Activated T-helper 9 cell treated with anti-CD3 and anti-CD28 coated beads, Interleukin-2, amount 50 U/mL, for 16 hours (primary cell): ENCODE measurements at regions not wholly inside any gene's neighbourhood (a gene's known extent, or its start where the extent isn't known, plus 50 kb on each side); places are given as distances from the start of the nearest gene placed in this dataset.

ENCODE experiments used
- DNase-seq: peaks from one replicate; pipeline ENCODE4 v3.0.0-alpha.2; 2020; ENCODE audit warnings: low read depth

DNA sequence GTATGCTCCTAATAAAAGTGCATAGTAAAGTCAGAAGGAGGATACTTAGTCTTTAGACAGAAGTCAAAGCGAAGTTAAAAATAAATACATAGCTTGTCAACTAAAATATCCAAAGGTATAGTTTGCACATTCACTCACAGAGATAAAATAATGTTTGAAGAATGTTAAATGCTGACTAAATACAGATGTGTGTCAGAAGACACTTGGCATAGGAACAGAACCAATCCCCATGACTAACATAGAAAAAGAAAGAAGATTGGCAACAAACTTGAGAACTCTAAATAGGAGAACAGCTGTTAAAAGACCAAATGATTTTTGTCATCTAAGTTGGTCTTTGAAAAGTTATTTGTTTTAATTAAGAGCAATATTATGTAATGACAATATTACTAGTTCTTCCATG, 1172.1 kb upstream of the RAG2 start:
- DNase-seq: no peak

DNA sequence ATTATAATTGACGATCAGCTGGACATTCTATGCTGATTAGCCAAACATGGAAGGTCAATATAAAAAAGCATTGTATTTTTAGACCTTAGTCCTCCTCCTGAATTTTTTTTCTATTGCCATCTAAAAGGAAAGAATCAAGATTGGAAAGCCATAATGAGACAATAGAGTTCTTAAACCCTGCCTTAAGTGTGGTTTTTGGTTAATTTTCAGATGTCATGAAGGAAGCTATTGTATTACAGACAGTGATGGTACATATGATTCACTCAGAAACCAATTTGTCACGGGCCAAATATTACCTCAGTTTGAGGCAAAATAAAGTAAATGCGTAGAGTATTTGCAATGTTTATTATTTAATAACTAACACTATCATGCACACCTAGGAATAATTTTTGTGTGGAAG, 1164.0 kb upstream of the RAG2 start:
- DNase-seq: no peak

DNA sequence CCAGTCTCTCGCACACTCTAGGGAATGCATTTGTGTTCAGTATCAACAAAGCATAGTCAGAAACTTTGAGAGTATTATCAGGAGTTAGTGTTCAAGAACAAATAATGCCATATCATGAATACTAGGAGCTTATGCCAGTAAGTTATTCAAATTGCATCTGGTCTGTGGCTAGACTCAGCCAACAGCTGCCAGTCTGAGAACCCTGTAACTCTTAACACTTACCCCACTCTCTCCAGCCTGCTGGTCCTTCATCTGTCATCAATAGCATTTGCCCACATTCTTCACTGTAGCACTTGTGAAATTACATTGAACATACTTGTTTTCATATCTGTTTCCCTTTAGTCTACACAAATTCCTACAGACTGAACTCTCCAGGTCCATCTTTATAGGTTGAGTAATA, 1157.5 kb upstream of the RAG2 start:
- no peak for DNase-seq

DNA sequence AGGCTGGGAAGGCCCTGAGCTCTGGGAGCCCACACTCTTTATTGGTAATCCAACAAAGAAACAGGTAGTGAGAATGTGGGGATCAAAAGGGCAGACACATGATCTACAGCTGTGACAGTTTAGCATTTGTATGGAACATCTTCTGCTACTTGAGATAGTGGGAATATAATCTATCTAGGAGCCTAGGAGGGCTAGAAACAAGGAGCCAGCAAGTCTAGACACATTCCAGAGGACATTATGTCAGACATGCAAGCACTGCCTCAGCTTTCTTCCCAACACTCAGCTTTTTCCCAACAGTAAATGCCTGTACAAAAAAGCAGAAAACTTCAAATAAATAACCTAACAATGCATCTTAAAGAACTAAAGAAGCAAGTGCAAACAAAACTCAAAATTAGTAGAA, 1150.6 kb upstream of the RAG2 start:
- DNase-seq: no peak

DNA sequence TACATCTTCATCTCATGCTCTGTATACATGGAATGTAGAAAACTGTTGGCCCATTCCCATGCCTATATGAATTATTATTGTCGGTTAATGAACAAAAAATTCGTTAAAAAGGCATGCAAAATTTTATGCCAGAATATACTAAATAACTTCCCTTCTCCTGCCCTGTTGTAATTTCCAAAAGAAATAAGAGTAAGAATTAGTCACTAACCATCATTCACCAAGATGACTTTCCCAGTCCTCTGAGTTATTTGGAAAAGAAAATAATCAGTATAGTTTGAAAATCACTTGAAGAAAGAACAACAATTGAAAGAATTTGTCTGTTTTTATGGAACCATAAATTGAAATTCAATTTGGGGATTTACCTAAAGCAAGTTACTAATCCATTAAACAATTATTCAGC, 1149.1 kb upstream of the RAG2 start:
- DNase-seq: no peak

DNA sequence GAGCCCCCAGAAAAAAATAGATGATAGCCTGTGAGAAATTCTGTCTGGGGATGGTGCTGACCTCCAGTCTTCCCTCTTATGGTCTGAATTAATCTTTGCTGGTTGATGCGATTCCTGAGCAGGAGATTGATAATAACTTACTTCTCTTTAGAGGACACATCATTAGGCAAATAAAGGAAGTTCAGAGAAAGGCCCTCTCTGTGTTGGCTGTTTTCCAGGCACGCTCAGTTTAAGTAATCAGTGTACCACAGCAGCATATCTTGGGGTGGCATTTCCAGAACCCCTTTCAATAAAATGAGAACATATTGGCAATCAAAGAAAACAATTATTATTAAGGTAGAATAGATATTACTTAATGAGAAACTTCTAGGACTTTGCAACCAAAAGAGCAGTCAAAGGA, 1129.3 kb upstream of the RAG2 start:
- no peak for DNase-seq

DNA sequence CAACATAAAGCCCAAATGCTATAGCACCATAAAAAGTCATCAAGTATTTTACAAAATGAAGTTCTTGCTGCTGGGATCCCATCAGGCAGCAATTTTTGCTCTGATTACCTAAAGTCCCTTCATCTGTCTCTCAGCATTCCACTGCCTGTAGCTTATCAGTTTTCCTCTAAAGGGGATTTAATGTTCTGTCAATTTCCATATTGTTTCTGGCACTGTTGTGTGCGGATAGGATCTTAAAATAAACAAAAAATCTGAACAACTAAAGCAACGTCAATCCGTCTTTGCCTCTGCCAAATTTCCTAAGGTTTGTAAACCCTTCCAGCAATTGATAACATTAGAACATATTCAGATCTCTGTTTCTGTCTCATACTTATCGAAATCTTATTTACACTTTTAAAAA, 1126.3 kb upstream of the RAG2 start:
- DNase-seq: no peak

DNA sequence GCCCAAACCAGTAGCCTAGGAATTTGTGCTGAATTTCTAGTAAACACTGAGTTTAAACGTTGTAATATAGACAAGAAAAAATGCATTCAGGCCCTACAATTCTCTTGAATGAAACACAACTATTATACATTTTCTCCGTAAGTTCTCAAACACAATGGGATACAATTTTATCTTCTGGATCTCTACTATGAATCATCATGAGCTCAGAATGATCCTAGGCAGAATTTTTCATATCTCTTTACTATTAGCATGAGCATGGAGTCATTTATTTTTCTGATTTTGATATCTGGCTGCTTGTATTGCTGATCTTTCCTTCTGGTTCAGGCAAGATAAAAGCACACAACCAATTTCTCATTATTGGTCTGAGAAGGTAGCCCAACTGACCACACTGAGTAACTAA, 1123.4 kb upstream of the RAG2 start:
- DNase-seq: no peak

DNA sequence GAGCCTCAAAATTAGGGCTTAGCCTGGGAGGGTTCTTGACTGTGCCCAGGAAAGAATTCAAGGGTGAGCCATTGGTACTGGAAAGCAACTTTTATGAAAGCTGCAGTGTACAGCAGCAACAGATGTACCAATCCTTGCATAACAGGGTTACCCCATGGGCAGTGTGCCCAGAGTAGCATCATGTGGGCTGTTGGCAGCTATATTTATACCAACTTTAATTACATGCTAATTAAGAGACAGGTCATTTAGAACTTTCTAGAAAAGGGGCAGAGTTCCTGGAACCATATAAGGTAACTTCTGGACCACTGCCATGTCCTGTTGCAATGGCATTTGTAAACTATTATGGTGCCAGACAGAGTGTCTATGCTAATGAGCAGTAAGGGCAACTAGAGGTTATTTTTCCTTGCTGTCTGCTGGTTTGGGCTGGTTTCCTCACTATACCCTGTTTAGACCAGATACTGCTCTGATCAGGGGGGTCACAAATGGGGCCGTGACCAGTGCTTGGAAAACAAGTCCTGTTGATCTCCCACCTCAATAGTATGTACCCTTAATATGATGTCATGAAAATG, 1120.5 kb upstream of the RAG2 start:
- no peak for DNase-seq

DNA sequence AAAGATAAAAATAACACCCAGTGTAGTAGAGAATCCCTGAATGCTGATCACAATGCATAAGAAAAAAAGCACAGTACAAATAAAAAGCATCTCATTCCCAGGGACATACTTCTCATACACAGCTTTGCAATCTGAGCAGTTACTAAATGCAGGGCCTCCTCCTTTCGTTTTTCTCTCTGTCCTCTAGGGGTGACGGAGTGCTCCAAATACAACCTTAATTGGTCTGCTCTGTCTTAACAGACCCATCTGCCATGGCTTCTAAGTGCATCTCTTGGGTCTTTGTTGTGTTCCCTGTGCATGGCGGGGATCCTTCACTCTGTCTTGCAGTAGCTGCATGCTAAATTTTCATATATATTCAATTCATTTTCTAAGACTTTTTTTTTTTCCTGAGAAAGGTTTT, 1114.2 kb upstream of the RAG2 start:
- DNase-seq: no peak

DNA sequence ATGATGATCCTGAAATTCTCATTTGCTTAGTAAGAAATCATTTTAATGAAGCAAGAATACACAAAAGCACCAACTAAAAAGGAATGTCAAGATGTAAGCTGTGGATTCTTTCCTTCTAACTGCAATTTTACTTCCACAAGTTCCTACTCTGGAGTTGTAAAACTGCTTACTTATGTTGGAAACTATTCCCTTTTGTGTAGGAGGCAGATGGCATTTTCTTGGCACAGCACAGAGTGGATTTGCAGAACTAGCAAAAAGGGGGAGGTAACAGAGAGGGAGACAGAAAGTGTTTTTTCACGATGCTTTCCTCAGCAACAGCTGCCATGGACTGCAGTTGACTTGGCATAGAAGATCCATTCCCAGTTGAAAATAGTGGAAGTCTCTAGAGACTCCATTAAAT, 1112.0 kb upstream of the RAG2 start:
- DNase-seq: no peak

DNA sequence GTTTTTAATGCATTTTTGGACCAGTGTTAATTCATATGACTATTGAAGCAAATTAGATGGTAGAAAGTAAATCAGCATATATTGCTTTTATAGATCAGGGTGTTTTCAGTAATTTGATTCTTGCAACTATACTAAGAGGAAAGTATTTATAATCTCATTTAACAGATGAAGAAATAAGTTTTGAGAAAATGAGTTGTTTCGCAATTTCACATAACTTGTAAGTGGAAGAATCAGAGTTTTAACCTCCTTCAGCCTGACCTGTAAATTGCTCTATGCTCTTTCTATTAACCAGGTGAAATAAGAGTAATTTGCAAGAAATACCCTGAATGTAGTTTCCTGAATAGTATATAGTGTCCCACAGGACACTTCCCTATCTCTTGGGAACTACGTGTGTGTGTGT, 1106.8 kb upstream of the RAG2 start:
- DNase-seq: no peak

DNA sequence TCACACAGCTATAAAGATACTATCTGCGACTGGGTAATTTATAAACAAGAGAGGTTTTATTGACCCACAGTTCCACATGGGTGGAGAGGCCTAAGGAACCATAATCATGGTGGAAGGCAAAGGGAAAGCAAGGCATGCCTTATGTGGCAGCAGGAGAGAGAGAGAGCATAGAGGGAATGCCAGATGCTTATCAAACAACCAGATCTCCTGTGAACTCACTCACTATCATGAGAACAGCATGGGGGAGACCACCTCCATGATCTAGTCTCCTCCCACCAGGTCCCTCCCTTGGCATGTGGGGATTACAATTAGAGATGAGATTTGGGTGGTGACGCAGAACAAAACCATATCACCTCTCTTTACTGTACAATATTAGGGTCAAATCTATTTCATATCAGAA, 1101.6 kb upstream of the RAG2 start:
- DNase-seq: no peak

DNA sequence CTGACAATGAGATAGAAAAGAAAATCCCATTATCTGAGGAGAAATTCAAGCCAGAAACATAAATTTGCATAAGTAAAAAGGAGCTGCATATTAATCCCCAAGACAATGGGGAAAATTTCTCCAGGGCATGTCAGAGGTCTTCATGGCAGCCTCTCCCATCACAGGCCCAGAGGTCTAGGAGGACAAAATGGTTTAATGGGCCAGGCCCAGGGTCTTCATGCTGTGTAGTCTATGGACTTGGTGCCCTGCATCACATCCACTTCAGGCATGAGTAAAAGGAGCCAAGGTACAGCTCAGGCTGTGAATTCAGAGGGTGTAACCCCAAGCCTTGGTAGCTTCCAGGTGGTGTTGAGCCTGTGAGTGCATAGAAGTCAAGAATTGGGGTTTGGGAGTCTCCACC, 1097.2 kb upstream of the RAG2 start:
- no peak for DNase-seq

DNA sequence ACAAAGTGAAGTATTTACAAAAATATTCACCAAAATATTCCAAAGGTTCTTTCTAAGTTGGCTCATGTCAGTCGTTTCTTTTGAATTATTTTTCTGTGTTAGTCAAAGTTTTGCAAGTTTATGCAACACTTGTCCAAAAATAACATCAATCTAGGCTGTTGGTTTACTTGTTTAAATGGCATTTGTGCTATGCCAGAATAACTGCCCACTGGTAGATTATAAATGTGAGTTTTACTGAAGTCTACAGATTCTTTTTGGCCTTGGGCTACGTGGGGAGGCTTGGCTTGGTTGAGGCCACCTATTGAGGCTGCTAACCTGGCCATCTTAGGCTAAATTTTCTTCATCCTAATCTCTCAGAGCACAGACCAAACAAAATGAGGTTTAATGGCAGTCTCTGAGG, 1091.9 kb upstream of the RAG2 start:
- DNase-seq: no peak

DNA sequence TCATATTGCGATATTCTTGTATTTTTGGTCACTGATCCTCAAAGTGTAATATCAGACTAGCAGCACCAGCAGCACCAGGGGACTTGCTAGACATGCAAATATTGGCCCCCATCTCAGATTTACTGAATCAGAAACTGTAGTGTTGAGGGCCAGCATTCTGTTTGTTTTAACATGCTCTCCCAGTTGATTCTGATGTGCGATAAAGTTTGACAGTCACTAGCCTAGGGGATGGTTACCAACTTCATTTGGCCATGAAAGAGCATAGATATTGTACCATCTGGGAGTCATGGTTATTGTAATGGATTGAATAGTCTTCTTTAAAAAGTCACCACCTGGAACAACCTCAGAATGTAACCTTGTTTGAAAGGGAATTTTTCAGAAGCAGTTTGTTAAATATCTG, 1090.4 kb upstream of the RAG2 start:
- DNase-seq: no peak

DNA sequence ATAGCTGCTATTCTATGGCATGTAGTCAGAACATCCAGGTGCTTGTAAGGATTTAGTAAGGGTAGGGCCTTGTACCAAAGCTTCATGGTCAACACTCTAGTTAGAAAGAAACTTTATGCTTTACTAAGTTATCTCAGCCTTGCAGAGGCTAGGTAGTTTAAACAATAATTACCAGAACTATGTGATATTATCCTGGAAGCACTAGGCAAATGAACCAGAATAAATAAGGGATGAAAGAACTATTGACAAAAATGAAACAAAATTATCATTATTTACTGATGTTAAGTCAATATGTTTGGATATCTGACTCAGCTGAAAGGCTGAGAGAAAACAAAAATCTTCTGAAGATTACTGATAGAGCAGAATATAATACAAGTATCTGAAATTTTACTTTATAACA, 1089.1 kb upstream of the RAG2 start:
- no peak for DNase-seq

DNA sequence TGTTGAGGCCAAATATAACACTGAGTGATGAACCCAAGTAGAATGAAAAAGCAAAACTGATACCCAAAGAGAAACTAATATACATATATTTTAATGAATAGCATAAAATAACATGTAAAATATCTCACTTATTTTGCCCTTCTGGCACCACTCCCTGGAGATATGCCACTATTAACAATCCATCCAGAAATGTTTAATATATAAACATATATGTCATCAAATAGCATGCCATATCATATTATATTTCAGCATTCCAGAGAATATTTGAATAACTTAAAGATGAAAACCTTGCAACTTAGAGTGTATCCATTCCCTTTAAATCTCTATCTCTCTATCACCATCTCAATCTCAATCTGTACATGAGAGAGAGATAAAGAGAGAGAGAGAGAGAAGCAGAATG, 1073.3 kb upstream of the RAG2 start:
- DNase-seq: no peak

DNA sequence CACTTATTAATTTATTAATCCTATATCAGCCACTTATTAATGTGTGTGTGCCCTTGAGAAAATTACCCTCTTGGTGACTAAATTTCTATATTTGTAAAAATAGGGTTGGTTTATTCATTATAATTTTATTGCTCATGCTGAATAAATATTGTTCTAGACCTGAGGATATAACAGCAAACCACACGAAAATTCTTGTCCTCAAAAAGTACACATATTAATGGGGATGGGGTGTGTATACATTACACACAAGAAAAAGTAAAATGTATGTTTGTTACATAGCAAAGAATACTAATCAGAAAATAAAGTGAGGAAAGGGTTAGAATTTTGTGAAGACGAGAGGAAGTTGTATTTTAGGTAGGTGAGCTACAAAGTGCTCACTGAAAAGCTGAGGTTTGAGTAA, 1068.9 kb upstream of the RAG2 start:
- DNase-seq: no peak

DNA sequence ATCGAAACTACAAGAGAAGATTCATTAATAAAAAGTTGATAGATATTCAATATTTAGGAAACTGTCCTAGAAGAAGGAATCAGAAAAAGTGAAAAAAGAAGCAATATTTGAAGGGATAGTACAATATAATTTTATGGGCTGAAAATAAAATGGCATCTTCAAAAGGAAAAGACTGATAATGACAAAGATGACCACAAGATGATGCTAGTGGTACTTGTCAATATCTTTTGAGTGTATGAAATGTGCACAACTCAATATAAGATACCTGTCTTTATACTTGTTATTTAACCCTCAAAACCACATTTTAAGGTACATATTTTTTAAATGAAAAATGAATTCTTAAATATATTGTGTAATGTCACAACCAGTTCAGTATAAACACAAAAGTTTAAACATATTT, 1059.6 kb upstream of the RAG2 start:
- DNase-seq: no peak

DNA sequence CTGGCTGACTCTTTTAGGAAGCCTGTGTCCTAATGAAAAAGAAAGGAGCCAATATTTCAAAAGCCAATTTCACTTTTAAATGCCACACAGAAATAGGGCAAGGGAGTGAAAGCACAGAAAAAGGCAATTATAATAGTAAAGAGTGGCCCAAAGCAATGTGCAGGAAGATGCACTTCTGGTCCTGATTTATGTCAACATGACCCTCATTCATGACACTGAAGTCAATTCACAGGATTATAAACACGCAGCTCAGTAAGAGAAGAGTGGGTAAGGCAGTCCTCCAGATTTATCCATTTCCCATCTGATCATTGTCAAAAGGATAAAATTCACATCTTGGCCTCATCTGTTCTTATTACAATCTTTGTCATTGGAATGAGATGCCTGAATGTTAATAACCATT, 1049.7 kb upstream of the RAG2 start:
- DNase-seq: no peak

DNA sequence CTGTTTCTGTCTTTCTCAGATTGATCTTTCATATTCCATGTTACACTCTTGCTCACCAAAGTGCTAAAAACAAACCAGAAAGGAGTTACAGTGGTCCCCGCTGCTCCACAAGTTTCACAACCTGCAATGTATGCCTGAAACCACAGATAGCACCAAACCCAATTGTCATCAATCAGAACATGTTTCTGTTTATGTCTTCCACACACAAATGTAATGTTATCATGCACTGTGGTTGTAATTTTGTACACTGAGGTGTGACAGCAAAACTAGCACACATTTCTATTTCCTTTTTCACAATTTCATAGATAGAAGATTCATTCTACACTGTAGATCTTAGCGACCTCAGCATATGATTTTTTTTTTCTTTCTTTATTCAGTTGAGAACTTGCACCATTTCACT, 1045.9 kb upstream of the RAG2 start:
- no peak for DNase-seq

DNA sequence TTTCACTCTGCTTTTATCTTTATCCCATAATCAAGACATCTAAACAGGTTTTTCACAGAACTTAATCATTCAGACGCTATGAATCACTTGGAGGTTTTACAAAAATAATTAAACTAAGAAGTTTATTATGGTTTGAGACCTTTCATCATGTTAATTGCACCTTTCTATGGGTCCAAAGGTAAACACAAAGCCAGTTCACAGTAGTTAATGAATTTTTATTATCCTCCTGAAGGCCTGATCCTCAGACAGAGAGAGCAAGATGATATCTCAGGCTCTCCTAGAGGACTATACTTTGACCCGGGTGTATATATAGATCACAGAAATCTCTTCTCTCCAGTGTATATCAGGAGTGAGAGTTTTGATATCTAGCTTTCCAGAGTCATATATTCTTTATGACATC, 1044.3 kb upstream of the RAG2 start:
- no peak for DNase-seq

DNA sequence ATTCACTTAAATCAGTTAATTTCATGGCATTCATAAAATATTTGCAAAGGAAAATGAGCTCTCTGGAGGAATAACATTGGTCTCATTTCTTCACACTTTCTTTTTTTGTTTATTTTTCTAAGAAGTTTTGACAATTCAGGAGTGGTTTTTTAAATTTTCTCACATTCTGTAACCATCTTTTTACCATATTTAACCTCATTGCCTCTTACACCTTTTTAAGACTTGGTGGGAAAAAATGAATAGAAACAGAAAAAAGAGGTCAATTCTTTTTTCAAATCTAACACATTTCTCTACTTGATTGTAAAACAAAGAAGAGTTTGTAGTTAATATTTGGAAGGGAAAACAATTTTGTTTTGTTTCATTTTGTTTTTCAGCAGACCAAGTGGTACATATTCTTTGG, 1034.7 kb upstream of the RAG2 start:
- no peak for DNase-seq

DNA sequence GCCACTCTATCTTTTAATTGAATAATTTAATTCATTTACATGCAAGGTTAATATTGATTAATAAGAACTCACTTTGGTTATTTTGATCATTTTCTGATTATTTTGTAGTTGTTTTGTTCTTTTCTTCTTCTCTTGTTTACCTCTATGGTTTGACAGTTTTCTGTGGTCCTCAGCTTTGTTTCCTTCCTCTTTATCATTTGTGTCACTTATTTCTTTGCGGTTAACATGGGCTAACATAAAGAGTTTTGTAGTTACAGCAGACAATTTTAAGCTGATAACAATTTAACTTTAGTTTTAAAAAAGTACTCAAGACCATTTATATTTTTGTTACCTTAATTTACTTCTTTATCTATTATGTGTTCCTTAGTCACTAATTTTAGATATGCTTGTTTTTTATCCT, 1032.8 kb upstream of the RAG2 start:
- no peak for DNase-seq
